GM18870 (cell line): ENCODE measurements at regions not wholly inside any gene's neighbourhood (a gene's known extent, or its start where the extent isn't known, plus 50 kb on each side); places are given as distances from the start of the nearest gene placed in this dataset.

Experiments
- ATAC-seq: cut with Tn5 transposase; IDR thresholded peaks from one replicate; pipeline ENCODE4 v1.9.1; 2021; ENCODE audit warnings: moderate library complexity; ENCODE audit not compliant: unreplicated experiment

GRCh38 chr1:208820580-208821212 is 576.5 kb upstream of the PLXNA2 start:
- no peak for ATAC-seq

DNA sequence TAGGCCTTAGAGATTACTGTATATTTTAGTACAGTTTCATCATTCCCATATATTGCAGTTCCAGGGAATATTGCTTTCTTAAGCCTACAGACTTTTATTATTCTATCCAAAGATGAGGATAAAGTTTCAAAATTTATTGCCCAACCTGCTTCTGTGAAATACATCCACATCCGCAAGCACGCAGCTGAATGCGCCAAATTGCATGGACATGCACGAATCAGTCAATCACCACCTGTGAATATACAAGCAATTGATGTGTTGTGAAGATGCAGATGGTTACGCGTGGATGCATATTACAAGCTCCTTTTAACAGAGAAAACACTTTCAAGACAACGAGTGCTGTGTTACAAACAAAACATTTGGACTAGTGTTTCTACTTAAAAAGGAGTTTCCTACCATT is 577.8 kb upstream of the PLXNA2 start:
- no peak for ATAC-seq

DNA sequence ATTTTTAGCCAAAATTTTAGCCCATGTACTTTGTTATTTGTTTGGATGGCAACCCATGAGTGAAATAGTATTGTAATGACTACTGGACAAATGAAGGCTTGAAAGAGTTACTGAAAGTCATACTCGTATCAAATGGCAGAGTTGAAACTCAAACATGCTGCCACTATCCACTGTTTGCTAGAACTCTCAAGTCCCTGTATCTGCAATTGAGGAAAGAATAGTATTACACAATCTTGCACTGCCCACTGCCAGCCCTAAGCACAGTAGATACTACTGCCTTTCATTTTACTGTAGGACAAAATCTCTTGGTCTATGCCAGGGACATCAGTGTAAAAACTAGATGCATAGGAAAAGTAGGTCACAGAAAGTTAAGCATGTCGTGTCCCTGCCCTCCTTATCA is 581.1 kb upstream of the PLXNA2 start:
- ATAC-seq = no peak

GRCh38 chr1:208829595-208829994 is 585.4 kb upstream of the PLXNA2 start:
- ATAC-seq = no peak

DNA sequence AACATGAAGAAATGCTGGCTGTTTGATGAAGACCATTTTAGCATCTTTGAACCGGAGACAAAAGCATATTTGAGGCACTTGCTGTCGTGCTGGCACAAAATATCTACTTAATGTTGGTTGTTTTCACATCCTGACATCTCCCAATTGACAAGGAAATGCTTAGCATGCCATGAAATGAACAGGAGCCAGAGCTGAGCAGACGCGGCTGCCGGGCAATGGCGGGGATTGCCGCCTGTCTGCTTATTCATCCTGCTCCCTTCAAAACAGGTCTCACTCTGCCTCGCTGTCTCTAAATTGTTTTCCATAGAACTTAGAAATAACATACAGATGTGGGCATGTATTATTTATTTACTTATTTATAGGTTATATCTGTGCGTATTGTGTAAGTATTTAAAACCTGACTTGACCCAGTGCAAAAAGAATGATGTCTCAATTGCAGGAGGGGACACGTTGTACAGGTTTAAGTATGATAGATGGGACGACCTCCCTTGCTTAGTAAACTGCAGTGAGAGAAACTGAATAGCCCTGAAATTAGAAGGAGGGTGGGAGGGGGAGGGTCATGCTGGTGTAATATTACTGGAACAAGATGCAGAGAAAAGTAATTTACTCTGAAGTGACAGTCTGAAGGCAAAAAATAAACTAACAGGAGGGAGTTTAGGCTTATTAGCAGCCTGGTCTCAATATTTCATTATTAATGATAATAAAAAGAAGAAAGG is 590.4 kb upstream of the PLXNA2 start:
- no peak for ATAC-seq

DNA sequence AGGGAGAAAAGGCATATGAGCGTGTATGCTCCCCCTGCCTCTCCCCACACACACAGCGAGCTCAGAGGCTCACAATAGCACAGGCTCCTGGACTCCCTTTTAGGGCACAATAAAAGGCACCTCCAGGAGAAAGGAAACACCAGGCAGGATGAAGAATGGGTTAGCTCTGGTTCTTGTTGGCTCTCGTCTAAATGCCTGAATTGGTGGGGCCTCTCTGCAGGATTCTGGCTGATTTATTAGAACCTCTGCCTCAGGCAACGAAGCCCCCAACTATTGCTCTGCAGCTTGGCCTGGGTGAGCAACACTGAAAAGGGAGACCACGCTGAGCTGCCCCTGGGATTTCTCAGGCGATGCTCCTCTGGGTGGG is 590.9 kb upstream of the PLXNA2 start:
- ATAC-seq = no peak

- ATAC-seq = no peak
Observed at GRCh38 chr1:208835781-208836180, 591.6 kb upstream of the PLXNA2 start.

DNA sequence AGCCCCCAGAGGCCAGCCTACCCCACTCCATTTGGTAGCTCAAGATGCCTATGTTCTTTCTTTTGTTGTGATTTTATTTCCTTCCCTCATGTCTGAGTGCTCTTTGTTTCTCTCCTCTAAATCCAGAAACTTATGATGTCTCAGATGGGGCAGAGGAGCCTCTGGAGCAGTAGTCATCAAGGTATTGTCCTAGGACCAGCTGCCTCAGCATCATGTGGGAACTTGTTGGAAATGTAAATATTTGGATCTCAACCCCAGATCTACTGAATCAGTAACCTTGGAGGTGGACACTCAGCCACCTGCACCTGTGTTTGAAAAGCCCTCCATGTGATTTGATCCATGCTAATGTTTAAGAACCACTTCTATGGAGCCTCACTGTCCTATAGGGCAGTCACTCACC is 593.1 kb upstream of the PLXNA2 start:
- no peak for ATAC-seq

- ATAC-seq = no peak
Observed at GRCh38 chr1:208841436-208841835, 597.3 kb upstream of the PLXNA2 start.

DNA sequence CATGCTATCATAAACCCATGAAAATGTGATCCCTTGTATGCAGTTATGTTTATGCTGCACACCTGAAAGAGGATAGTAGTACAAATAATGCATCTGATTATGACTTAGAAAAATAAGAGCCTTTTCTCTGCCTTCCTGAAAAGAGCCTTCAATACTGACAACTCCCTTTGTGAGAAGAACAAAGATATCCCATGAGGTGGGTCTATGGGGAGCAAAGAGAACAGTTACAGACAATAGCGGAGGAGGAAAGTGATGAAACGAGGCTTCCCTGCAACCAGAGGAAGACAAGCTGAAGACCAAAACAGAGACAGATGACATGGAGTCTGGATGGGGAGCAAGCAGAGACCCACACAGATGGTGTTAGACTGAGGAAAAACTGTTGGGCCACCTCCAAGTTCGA is 598.3 kb upstream of the PLXNA2 start:
- ATAC-seq = no peak

GRCh38 chr1:208844158-208844557 is 600.0 kb upstream of the PLXNA2 start:
- no peak for ATAC-seq

DNA sequence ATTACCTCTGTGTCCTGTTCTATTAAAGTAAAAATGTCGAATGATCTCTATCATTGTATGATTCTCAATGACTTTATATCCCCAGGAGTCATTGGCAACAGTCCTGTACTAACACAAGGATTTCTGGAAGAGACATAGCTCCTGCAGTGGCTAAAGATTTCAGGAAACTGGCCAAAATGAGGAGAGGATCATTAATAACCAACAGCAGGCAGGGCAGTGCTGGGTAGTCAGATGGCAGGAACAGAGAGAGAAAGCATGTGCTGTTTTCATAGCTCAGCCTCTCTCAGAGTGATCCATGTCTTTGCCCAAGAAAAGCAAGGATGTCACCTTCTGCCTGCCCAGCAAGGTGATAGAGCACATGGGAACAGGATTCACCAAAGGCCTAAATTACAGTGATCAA is 604.7 kb upstream of the PLXNA2 start:
- ATAC-seq = no peak

DNA sequence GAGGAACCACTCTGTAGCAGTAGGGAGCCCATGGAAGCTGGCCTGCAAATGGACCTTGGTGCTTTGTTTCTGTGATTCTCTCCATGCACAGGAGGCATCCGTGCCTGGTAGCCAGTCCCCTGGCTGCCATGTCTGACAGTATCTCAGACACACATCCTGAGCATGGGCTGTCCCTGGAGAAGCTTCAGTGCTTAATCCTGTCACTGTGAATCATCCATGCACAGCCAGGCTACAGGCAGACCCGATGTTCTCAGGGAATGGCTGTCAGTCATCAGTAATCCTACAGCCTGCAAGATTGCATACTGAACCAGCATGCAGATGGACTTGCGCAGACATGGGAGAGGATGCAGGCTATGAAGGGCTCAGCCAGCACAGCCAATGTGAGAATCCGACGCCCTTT is 606.3 kb upstream of the PLXNA2 start:
- no peak for ATAC-seq

- no peak for ATAC-seq
Observed at GRCh38 chr1:208851366-208851765, 607.2 kb upstream of the PLXNA2 start.

GRCh38 chr1:208852911-208853310 is 608.7 kb upstream of the PLXNA2 start:
- no peak for ATAC-seq

- ATAC-seq = peak; percentile 73
Observed at GRCh38 chr1:208855403-208855802, 611.2 kb upstream of the PLXNA2 start.

GRCh38 chr1:208857465-208857864 is 613.3 kb upstream of the PLXNA2 start:
- no peak for ATAC-seq

GRCh38 chr1:208858738-208859137 is 614.6 kb upstream of the PLXNA2 start:
- no peak for ATAC-seq

DNA sequence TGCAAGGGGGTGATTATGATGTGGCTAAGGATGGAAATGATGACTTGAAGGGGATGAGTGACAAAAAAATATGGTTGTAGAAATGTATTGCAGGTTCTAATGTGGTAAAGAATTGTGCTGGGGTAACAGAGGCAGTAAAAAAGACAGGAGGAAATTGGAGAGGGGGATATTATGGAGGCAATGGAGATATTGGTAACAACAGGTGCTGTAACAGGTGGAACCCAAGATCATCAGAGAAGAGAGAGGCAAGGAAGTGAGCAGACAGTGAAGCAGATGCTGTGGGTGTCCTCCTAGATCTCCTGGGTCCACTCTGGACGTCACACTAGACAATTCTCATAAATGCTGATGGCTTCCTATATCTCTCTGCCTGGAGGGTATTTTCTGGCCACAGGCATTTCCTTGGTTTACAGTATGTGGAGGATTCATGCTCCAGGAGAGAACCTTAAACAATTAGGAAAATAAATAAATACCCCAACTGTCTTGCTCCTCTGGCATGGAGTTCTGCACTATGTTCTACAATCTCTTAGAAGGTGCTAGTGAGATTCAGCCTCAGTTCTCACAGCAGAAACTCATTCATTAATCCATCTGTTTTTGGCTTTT is 620.3 kb upstream of the PLXNA2 start:
- ATAC-seq = no peak

DNA sequence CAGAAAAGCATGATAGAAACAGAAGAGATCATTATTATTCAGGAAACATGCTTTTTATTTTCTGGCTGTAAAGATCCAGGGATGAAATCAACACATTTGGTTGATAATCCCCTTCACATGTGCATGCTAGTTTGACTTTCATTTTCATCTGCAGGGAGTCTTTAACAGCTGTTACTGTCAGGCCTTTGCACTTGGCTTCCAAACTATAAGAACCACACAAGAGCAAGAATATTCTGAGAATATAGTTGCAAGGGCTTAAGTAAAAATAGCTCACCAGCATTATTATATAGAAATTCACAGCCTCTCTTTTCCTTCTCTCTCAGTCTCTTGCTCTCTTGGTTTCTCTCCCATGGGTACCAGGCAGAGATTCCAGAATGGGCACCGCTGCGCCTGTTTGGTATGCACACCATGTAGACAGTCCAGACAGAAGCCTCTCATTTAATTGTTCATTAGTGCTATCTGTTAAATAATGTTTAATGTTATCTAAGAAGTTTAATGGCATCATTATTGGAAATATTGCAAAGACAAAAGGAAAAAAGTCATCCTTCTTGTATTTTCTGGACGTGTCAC is 622.3 kb upstream of the PLXNA2 start:
- no peak for ATAC-seq

- ATAC-seq = no peak
Observed at GRCh38 chr1:208868554-208868953, 624.4 kb upstream of the PLXNA2 start.

DNA sequence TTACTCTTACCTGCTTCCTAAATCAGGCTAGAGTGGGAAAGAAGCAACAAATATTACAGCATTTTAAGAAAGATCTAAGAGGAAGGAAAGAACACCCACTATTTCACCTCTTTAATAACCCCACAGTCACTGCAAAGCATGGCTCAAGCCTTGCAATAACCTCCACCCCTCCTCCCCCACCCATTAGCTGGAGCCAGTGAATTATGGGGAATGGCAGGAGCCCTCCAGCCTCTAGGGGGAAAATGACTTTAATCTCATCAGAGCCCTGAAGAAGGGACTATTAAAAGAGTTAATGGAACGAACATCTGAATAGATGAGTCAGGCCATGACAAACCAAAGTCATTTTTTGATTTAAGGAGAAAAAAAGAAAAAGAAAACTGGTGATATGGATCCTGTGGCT is 630.7 kb upstream of the PLXNA2 start:
- no peak for ATAC-seq
